DND-41 (cell line): ENCODE measurements at regions not wholly inside any gene's neighbourhood (a gene's known extent, or its start where the extent isn't known, plus 50 kb on each side); places are given as distances from the start of the nearest gene placed in this dataset.

Source experiments
- ATAC-seq: fragments of 200-7000 bp; cut with Tn5 transposase; 3 replicates; pipeline ENCODE4 v1.9.1; 2021; ENCODE audit warnings: low read depth; ENCODE audit not compliant: insufficient read depth
- DNase-seq: peaks from one replicate; pipeline ENCODE4 v3.0.0-alpha.2; 2020
- H2AFZ ChIP-seq: 2 replicates; pipeline ENCODE4 v1.6.0; 2012; ENCODE audit warnings: low read depth, low read length
- H3K27ac ChIP-seq: 2 replicates; pipeline ENCODE4 v1.5.1; 2012; ENCODE audit warnings: low read length, inconsistent platforms
- H3K27me3 ChIP-seq: fragments of 200-600 bp; sonication (generic); 2 replicates; pipeline ENCODE4 v1.6.0; 2012; ENCODE audit warnings: low read length, mild to moderate bottlenecking, inconsistent platforms; ENCODE audit not compliant: insufficient read depth, poor library complexity
- H3K36me3 ChIP-seq: 2 replicates; pipeline ENCODE4 v1.5.1; 2012; ENCODE audit warnings: low read length, inconsistent platforms; ENCODE audit not compliant: insufficient read depth
- H3K4me1 ChIP-seq: 2 replicates; pipeline ENCODE4 v1.5.1; 2012; ENCODE audit warnings: mild to moderate bottlenecking, low read length; ENCODE audit not compliant: insufficient read depth
- H3K4me2 ChIP-seq: 2 replicates; pipeline ENCODE4 v1.6.0; 2012; ENCODE audit warnings: mild to moderate bottlenecking, moderate library complexity, low read length, inconsistent platforms; ENCODE audit not compliant: insufficient read depth
- H3K4me3 ChIP-seq, 2 experiments: fragments of 200-600 bp in 1 of 2; shearing (Covaris generic) in 1 of 2; 2 replicates each; pipeline ENCODE4 v1.5.1; 2012 to 2016; ENCODE audit warnings: inconsistent platforms in 2 of 2, low read length in 2 of 2, mild to moderate bottlenecking in 2 of 2, low read depth in 1 of 2, moderate library complexity in 1 of 2
- H3K79me2 ChIP-seq: 2 replicates; pipeline ENCODE4 v1.6.0; 2012; ENCODE audit warnings: low read length, inconsistent platforms; ENCODE audit not compliant: insufficient read depth
- H3K9ac ChIP-seq: 2 replicates; pipeline ENCODE4 v1.6.0; 2012; ENCODE audit warnings: low read depth, mild to moderate bottlenecking, inconsistent platforms, low read length, moderate library complexity
- H3K9me3 ChIP-seq: 2 replicates; pipeline ENCODE4 v1.5.1; 2012; ENCODE audit warnings: low read length, moderate library complexity, mild to moderate bottlenecking, inconsistent platforms; ENCODE audit not compliant: insufficient read depth, severe bottlenecking
- H4K20me1 ChIP-seq: 2 replicates; pipeline ENCODE4 v1.6.0; 2012; ENCODE audit warnings: low read length; ENCODE audit not compliant: insufficient read depth
- EZH2 ChIP-seq: IDR thresholded peaks from 3 replicates; pipeline ENCODE4 v1.6.1; 2012; ENCODE audit warnings: borderline replicate concordance, low read depth, mild to moderate bottlenecking, moderate library complexity, low read length, inconsistent platforms; ENCODE audit not compliant: severe bottlenecking
- TF ChIP-seq, protein P1 (sequence below): IDR thresholded peaks from 2 replicates; pipeline ENCODE4 v1.5.1; 2012; ENCODE audit warnings: borderline replicate concordance, low read length, moderate library complexity, mild to moderate bottlenecking; ENCODE audit not compliant: poor library complexity, severe bottlenecking; ENCODE audit errors: extremely low read depth

DNA sequence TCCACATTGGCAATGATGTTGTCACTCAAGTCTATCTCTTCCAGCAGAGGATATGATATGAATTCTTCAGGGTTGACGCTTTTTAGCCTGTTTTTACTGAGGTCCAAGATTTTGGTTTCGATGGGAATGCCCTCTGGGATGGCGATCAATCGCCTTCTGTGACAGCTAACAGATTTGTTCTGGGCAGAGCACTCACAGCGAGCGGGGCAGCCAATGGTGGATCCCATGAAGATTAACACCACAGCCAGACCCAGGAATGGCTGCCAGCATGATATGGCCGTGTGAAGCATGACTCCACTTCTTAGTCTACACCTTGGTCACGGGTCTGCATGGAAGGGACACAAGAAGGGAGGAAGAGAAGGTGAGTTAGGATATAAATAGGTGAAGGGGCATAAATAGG lies 377.1 kb upstream of the C9orf72 start:
- Histone ChIP-seq H3K4me1 (no peaks in the 10 kb centered on the region), H3K4me2 (no peak overlapping the region), H4K20me1 (no peaks in the 10 kb centered on the region), H3K27me3 (no peaks in the 10 kb centered on the region), H3K79me2 (no peaks in the 10 kb centered on the region), H3K27ac (no peak overlapping the region), H2AFZ (no peak overlapping the region), H3K9ac (no peak overlapping the region), H3K4me3 (no peak overlapping the region), H3K9me3 (no peaks in the 10 kb centered on the region), H3K36me3 (no peaks in the 10 kb centered on the region)
- no peak for ATAC-seq
- TF ChIP-seq EZH2 = no peak
- no peak for DNase-seq

DNA sequence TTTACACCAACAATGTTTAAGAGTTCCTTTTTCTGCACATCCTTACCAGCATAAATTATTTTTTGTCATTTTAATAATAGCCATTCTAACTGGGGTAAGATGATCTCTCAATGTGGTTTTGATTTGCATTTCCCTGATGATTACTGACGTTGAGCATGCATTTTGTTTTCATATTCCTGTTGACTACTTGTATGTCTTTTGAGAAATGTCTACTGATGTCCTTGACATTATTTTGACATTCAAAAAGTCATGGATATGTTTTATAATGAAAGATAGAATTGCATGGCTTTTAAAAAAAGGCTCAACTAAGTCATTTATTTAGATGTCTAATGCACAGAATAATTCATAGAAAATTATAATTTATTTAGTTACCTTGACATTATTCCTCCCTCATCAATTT lies 381.6 kb upstream of the C9orf72 start:
- no peaks in the 10 kb centered on the region for H4K20me1 ChIP-seq
- ATAC-seq (no peak), DNase-seq (no peak)
- no peak overlapping the region for H2AFZ ChIP-seq
- no peak overlapping the region for H3K4me2 ChIP-seq
- no peak overlapping the region for H3K4me3 ChIP-seq
- H3K9me3 ChIP-seq = no peaks in the 10 kb centered on the region
- H3K79me2 ChIP-seq = no peaks in the 10 kb centered on the region
- no peak for TF ChIP-seq EZH2
- TF ChIP-seq, protein P1, sequence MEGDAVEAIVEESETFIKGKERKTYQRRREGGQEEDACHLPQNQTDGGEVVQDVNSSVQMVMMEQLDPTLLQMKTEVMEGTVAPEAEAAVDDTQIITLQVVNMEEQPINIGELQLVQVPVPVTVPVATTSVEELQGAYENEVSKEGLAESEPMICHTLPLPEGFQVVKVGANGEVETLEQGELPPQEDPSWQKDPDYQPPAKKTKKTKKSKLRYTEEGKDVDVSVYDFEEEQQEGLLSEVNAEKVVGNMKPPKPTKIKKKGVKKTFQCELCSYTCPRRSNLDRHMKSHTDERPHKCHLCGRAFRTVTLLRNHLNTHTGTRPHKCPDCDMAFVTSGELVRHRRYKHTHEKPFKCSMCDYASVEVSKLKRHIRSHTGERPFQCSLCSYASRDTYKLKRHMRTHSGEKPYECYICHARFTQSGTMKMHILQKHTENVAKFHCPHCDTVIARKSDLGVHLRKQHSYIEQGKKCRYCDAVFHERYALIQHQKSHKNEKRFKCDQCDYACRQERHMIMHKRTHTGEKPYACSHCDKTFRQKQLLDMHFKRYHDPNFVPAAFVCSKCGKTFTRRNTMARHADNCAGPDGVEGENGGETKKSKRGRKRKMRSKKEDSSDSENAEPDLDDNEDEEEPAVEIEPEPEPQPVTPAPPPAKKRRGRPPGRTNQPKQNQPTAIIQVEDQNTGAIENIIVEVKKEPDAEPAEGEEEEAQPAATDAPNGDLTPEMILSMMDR = no peak
- H3K27me3 ChIP-seq = no peaks in the 10 kb centered on the region
- no peak overlapping the region for H3K9ac ChIP-seq
- no peak overlapping the region for H3K27ac ChIP-seq
- H3K4me1 ChIP-seq = no peaks in the 10 kb centered on the region
- H3K36me3 ChIP-seq = no peaks in the 10 kb centered on the region

DNA sequence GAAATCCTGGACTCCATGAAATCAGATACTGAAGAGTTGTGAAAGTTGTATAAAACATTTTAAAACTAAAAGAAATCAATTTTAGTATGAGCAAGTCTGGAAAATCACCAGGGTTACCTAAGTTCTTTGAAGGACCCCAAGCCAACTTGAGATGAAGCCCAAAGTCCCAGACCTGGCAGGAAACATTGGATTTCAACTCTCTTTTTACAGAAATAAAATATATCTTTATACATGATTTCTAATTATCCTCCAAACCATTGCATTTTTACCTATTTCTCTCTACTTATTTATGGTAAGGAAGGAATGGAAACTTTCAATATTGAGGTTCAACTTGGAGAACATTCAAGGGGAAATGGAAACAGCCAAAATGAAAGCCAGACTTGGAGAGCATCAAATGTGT lies 390.6 kb upstream of the C9orf72 start:
- Histone ChIP-seq H3K4me2 (no peak overlapping the region), H2AFZ (no peak overlapping the region), H3K4me1 (no peaks in the 10 kb centered on the region), H3K9me3 (no peaks in the 10 kb centered on the region), H3K27ac (no peak overlapping the region), H3K27me3 (no peaks in the 10 kb centered on the region), H3K4me3 (no peak overlapping the region), H3K36me3 (no peaks in the 10 kb centered on the region), H3K9ac (no peak overlapping the region), H3K79me2 (no peaks in the 10 kb centered on the region), H4K20me1 (no peaks in the 10 kb centered on the region)
- TF ChIP-seq, protein P1 = no peak
- no peak for TF ChIP-seq EZH2
- ATAC-seq (no peak), DNase-seq (no peak)

DNA sequence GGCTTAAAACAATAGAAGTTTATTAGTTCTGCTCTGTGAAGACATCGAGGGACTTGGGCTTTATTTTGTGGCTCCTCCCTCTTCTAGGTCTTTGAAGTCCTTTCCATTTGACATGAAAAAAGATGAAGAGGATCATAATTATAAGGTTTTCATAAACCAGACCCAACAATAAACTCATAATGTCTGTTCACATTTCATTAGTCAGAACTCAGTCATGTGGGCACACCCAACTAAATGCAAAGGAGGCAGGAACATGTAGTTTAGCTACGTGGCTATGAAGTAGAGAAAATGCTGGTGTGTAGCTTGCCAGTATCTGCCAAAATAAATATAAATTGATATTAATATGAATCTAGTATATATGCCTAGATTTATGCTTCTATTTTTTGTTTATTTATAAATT lies 393.9 kb upstream of the C9orf72 start:
- Histone ChIP-seq H2AFZ (no peak overlapping the region), H4K20me1 (no peaks in the 10 kb centered on the region), H3K27me3 (no peaks in the 10 kb centered on the region), H3K4me2 (no peak overlapping the region), H3K4me1 (no peaks in the 10 kb centered on the region), H3K9ac (no peak overlapping the region), H3K79me2 (no peaks in the 10 kb centered on the region), H3K9me3 (no peaks in the 10 kb centered on the region), H3K36me3 (no peaks in the 10 kb centered on the region), H3K27ac (no peak overlapping the region), H3K4me3 (no peak overlapping the region)
- ATAC-seq (no peak), DNase-seq (no peak)
- TF ChIP-seq, protein P1 = no peak
- TF ChIP-seq EZH2 = no peak
